WTC11 (cell line): ENCODE measurements at regions not wholly inside any gene's neighbourhood (a gene's known extent, or its start where the extent isn't known, plus 50 kb on each side); places are given as distances from the start of the nearest gene placed in this dataset.

Experiments used
- ATAC-seq: fragments of 200-7000 bp; cut with Tn5 transposase; 2 replicates; pipeline ENCODE4 v1.10.0; 2021; ENCODE audit warnings: mild to moderate bottlenecking, moderate library complexity
- CTCF ChIA-PET: fragments of 300-600 bp; sonication (Branson Sonifier 250); formaldehyde crosslinking; loops from one replicate; lab custom pipeline; 2021; ENCODE audit warnings: antibody characterized with exemption; lab: Charles Lee
- POLR2A ChIA-PET: fragments of 350-600 bp; sonication (Branson Sonifier 250); formaldehyde crosslinking; loops from one replicate; lab custom pipeline; 2021; ENCODE audit warnings: antibody characterized with exemption; lab: Charles Lee
- DNase-seq: peaks from one replicate; pipeline ENCODE4 v3.0.0; 2021; ENCODE audit warnings: low spot score
- H3K27ac Mint-ChIP-seq: 2 replicates; pipeline ENCODE4 v1.8.0; 2021; ENCODE audit warnings: mixed read lengths
- H3K27me3 Mint-ChIP-seq: 2 replicates; pipeline ENCODE4 v1.8.0; 2021; ENCODE audit warnings: low read depth, mild to moderate bottlenecking, moderate library complexity, mixed read lengths
- H3K36me3 Mint-ChIP-seq: 2 replicates; pipeline ENCODE4 v1.8.0; 2021; ENCODE audit warnings: mixed read lengths
- H3K4me1 Mint-ChIP-seq: 2 replicates; pipeline ENCODE4 v1.8.0; 2022; ENCODE audit warnings: mixed read lengths
- H3K4me3 Mint-ChIP-seq: 2 replicates; pipeline ENCODE4 v1.8.0; 2021; ENCODE audit warnings: mild to moderate bottlenecking, moderate library complexity, mixed read lengths
- H3K9me3 Mint-ChIP-seq: 2 replicates; pipeline ENCODE4 v1.8.0; 2021; ENCODE audit warnings: mixed read lengths
- ATF2 ChIP-seq: sonication (generic); formaldehyde crosslinking; IDR thresholded peaks from 2 replicates; pipeline ENCODE4 v1.8.1; 2022; ENCODE audit warnings: low read depth, missing genetic modification reagents, borderline replicate concordance
- ATF3 ChIP-seq: sonication (generic); formaldehyde crosslinking; conservative IDR thresholded peaks from 2 replicates; pipeline ENCODE4 v1.8.1; 2022; ENCODE audit warnings: mild to moderate bottlenecking, missing genetic modification reagents
- CBFB ChIP-seq: sonication (generic); formaldehyde crosslinking; IDR thresholded peaks from 2 replicates; pipeline ENCODE4 v1.8.1; 2022; ENCODE audit warnings: mild to moderate bottlenecking, low read depth, missing genetic modification reagents
- CDX4 ChIP-seq: fragments of 250-450 bp; sonication (Bioruptor Pico); IDR thresholded peaks from 2 replicates; pipeline ENCODE4 v1.9.0; 2021; ENCODE audit warnings: moderate library complexity, mild to moderate bottlenecking, inconsistent platforms, borderline replicate concordance
- CREM ChIP-seq: sonication (generic); formaldehyde crosslinking; IDR thresholded peaks from 2 replicates; pipeline ENCODE4 v1.8.1; 2022; ENCODE audit warnings: mild to moderate bottlenecking, missing genetic modification reagents, moderate library complexity
- ERG ChIP-seq: fragments of 250-450 bp; sonication (Bioruptor Pico); IDR thresholded peaks from 2 replicates; pipeline ENCODE4 v1.8.0; 2021; ENCODE audit warnings: mild to moderate bottlenecking
- ETV6 ChIP-seq: sonication (generic); formaldehyde crosslinking; IDR thresholded peaks from 2 replicates; pipeline ENCODE4 v1.8.1; 2022; ENCODE audit warnings: mild to moderate bottlenecking, missing genetic modification reagents
- FOXP4 ChIP-seq: sonication (generic); formaldehyde crosslinking; IDR thresholded peaks from 2 replicates; pipeline ENCODE4 v1.8.0; 2022; ENCODE audit warnings: mild to moderate bottlenecking, missing genetic modification reagents
- MXD4 ChIP-seq: fragments of 250-450 bp; sonication (Bioruptor Pico); IDR thresholded peaks from 2 replicates; pipeline ENCODE4 v1.8.0; 2021; ENCODE audit warnings: mild to moderate bottlenecking, moderate library complexity, borderline replicate concordance
- NFYB ChIP-seq: sonication (generic); formaldehyde crosslinking; conservative IDR thresholded peaks from 2 replicates; pipeline ENCODE4 v1.8.0; 2022; ENCODE audit warnings: low read depth, missing genetic modification reagents
- PRRX2 ChIP-seq: fragments of 250-450 bp; sonication (Bioruptor Pico); IDR thresholded peaks from 2 replicates; pipeline ENCODE4 v1.8.0; 2021; ENCODE audit warnings: mild to moderate bottlenecking
- SP1 ChIP-seq: sonication (generic); formaldehyde crosslinking; conservative IDR thresholded peaks from 2 replicates; pipeline ENCODE4 v1.8.1; 2022; ENCODE audit warnings: missing genetic modification reagents
- TCF7 ChIP-seq: sonication (generic); formaldehyde crosslinking; IDR thresholded peaks from 2 replicates; pipeline ENCODE4 v1.8.0; 2022; ENCODE audit warnings: mild to moderate bottlenecking, low read depth, missing genetic modification reagents, moderate library complexity
- TP53 ChIP-seq: sonication (generic); formaldehyde crosslinking; IDR thresholded peaks from 2 replicates; pipeline ENCODE4 v1.8.1; 2023; ENCODE audit warnings: mild to moderate bottlenecking, missing genetic modification reagents
- USF2 ChIP-seq: sonication (generic); formaldehyde crosslinking; IDR thresholded peaks from 2 replicates; pipeline ENCODE4 v1.8.1; 2023; ENCODE audit warnings: mild to moderate bottlenecking, missing genetic modification reagents, moderate library complexity
- ZBTB21 ChIP-seq: sonication (generic); formaldehyde crosslinking; IDR thresholded peaks from 2 replicates; pipeline ENCODE4 v1.8.1; 2023; ENCODE audit warnings: mild to moderate bottlenecking, missing genetic modification reagents, borderline replicate concordance
- ZMAT4 ChIP-seq: fragments of 250-450 bp; sonication (Bioruptor Pico); IDR thresholded peaks from 2 replicates; pipeline ENCODE4 v1.9.0; 2021; ENCODE audit warnings: mild to moderate bottlenecking
- ZNF532 ChIP-seq: fragments of 250-450 bp; sonication (Bioruptor Pico); IDR thresholded peaks from 2 replicates; pipeline ENCODE4 v1.9.0; 2021; ENCODE audit warnings: mild to moderate bottlenecking, borderline replicate concordance
- ZNF671 ChIP-seq: fragments of 250-450 bp; sonication (Bioruptor Pico); IDR thresholded peaks from 2 replicates; pipeline ENCODE4 v1.8.0; 2021; ENCODE audit warnings: mild to moderate bottlenecking

GRCh38 chr1:196142111-196142640 is 466.1 kb downstream of the KCNT2 start:
- peaks cover 13% of the 10 kb centered on the region; the same call in 1 of the 2 replicates for H3K9me3 Mint-ChIP-seq
- no peak for ATAC-seq
- peaks cover 20% of the 10 kb centered on the region for H3K4me1 Mint-ChIP-seq
- ChIA-PET CTCF (no interaction called here), POLR2A (no interaction called here)
- H3K27me3 Mint-ChIP-seq: no peaks in the 10 kb centered on the region
- TF ChIP-seq CDX4 (CRISPR knock-in tag) (no peak), CREM (CRISPR knock-in tag) (no peak), ZNF532 (CRISPR knock-in tag) (no peak), TCF7 (CRISPR knock-in tag) (no peak), USF2 (no peak), MXD4 (CRISPR knock-in tag) (no peak), ATF3 (CRISPR knock-in tag) (no peak), SP1 (CRISPR knock-in tag) (no peak), CBFB (CRISPR knock-in tag) (no peak), ZBTB21 (CRISPR knock-in tag) (no peak), ERG (CRISPR knock-in tag) (no peak), ZNF671 (CRISPR knock-in tag) (no peak), FOXP4 (CRISPR knock-in tag) (no peak), NFYB (CRISPR knock-in tag) (no peak), ZMAT4 (no peak), PRRX2 (no peak), ATF2 (CRISPR knock-in tag) (no peak), ETV6 (CRISPR knock-in tag) (no peak), TP53 (CRISPR knock-in tag) (no peak)
- TF ChIP-seq, all 79 proteins: peak for 0
- H3K4me3 Mint-ChIP-seq: no peak overlapping the region
- no peak for DNase-seq
- H3K27ac Mint-ChIP-seq: no peak overlapping the region
- H3K36me3 Mint-ChIP-seq: peaks cover 9% of the 10 kb centered on the region; the same call in 1 of the 2 replicates
